Neutrophil (primary cell): ENCODE measurements at regions not wholly inside any gene's neighbourhood (a gene's known extent, or its start where the extent isn't known, plus 50 kb on each side); places are given as distances from the start of the nearest gene placed in this dataset.

Source experiments
- H3K27ac ChIP-seq: fragments of 200-600 bp; sonication (generic); 2 replicates; pipeline ENCODE4 v1.5.1; 2016; ENCODE audit warnings: mild to moderate bottlenecking, moderate library complexity
- H3K27me3 ChIP-seq: fragments of 200-600 bp; sonication (generic); 2 replicates; pipeline ENCODE4 v1.6.0; 2016; ENCODE audit warnings: mild to moderate bottlenecking
- H3K36me3 ChIP-seq: fragments of 200-600 bp; sonication (generic); 2 replicates; pipeline ENCODE4 v1.5.1; 2017
- H3K4me1 ChIP-seq, 2 experiments: fragments of 200-600 bp in 1 of 2; sonication (generic) in 1 of 2; 1 replicate in 1 of 2; 2 replicates in 1 of 2; pipeline versions ENCODE4 v1.5.1 to v1.6.1; 2013 to 2016; ENCODE audit warnings: low read depth in 1 of 2, low read length in 1 of 2, mild to moderate bottlenecking in 1 of 2, moderate library complexity in 1 of 2; ENCODE audit not compliant: control insufficient read depth in 1 of 2, insufficient read depth in 1 of 2
- H3K4me3 ChIP-seq, 2 experiments: fragments of 200-600 bp in 1 of 2; sonication (generic) in 1 of 2; 1 replicate in 1 of 2; 2 replicates in 1 of 2; pipeline ENCODE4 v1.5.1; 2013 to 2016; ENCODE audit warnings: low read depth in 1 of 2, low read length in 1 of 2, mild to moderate bottlenecking in 1 of 2, moderate library complexity in 1 of 2
- H3K9me3 ChIP-seq: fragments of 200-600 bp; sonication (generic); 2 replicates; pipeline ENCODE4 v1.5.1; 2016
- TF ChIP-seq, protein P1 (sequence below): fragments of 200-600 bp; sonication (generic); IDR thresholded peaks from 2 replicates; pipeline ENCODE4 v1.5.1; 2016; ENCODE audit warnings: antibody characterized with exemption

DNA sequence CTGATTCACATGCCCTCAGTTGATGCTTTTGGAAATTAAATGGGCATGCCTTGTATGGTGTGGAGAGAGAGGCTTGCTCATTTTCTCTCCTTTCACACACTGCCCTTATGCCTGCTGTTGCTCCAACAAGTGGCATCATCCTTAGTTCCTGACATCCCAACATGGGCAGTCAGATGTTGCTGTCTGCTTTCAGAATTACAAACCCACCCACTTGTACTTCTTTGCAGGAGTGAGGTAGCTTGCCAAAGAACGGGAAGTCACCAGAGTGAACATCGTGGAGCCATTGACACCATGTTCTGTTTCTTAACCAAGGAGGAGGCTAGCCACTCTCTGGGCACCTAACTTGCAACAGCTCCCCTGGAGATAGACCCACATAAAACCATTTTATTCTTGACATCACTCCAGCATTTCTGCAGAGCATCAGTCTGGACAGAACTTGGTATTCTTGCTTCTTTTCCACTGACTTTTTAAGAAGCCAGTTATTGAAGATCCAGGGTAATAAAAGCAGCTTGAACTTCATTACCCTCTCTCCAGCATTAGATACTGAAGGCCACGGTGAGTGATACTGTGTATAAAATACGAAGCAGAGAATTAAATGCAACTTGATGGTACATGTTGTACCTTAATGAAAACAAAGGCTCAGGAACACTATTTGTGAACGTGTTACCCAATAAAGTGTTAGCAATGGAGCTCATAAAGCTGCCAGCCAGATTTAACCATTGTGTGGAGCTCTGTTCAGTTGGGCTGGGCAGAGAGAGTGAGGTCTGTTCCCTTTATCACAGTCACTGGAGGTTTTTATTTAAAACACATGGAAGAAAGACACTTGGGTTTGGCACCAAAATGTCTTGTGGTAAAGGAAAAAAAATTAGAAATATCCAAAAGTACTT, 195.8 kb upstream of the HABP2 start:
- no peaks in the 10 kb centered on the region for H3K36me3 ChIP-seq
- TF ChIP-seq, protein P1, sequence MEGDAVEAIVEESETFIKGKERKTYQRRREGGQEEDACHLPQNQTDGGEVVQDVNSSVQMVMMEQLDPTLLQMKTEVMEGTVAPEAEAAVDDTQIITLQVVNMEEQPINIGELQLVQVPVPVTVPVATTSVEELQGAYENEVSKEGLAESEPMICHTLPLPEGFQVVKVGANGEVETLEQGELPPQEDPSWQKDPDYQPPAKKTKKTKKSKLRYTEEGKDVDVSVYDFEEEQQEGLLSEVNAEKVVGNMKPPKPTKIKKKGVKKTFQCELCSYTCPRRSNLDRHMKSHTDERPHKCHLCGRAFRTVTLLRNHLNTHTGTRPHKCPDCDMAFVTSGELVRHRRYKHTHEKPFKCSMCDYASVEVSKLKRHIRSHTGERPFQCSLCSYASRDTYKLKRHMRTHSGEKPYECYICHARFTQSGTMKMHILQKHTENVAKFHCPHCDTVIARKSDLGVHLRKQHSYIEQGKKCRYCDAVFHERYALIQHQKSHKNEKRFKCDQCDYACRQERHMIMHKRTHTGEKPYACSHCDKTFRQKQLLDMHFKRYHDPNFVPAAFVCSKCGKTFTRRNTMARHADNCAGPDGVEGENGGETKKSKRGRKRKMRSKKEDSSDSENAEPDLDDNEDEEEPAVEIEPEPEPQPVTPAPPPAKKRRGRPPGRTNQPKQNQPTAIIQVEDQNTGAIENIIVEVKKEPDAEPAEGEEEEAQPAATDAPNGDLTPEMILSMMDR: no peak
- H3K4me3 ChIP-seq: no peak overlapping the region
- no peaks in the 10 kb centered on the region for H3K27me3 ChIP-seq
- no peaks in the 10 kb centered on the region for H3K4me1 ChIP-seq
- no peaks in the 10 kb centered on the region for H3K9me3 ChIP-seq
- no peak overlapping the region for H3K27ac ChIP-seq

DNA sequence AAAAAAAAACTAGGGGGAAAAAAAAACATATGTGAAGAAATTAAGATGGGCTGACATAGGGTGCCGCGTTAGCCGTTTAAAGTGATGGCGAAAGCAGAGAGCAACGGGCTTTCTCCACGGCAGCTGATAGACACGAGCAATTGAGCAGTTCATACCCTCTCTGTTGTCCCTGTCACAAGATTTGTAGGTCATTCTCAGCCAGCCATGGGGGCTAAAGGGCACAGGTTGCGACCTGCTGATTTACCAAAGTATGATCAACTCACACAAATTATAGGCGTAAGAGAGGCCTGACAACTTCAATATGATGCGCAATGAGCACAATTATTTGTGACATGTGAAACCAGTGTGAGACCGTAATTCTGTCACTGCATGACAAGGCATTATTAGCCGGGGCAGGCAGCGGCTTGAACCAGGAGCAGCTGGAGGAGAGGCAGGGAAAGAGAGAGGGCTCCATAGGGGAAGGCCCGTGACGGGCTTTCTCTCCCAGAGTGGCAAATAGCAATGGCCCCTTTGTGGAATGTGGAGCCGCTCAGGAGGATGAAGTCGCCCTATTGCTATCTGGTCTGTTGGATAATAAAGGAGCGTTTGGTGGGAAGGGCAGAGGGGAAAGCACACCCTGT, 195.1 kb upstream of the HABP2 start:
- Histone ChIP-seq H3K4me3 (no peak overlapping the region), H3K4me1 (no peaks in the 10 kb centered on the region), H3K36me3 (no peaks in the 10 kb centered on the region), H3K27me3 (no peaks in the 10 kb centered on the region), H3K9me3 (no peaks in the 10 kb centered on the region), H3K27ac (no peak overlapping the region)
- TF ChIP-seq, protein P1: no peak

DNA sequence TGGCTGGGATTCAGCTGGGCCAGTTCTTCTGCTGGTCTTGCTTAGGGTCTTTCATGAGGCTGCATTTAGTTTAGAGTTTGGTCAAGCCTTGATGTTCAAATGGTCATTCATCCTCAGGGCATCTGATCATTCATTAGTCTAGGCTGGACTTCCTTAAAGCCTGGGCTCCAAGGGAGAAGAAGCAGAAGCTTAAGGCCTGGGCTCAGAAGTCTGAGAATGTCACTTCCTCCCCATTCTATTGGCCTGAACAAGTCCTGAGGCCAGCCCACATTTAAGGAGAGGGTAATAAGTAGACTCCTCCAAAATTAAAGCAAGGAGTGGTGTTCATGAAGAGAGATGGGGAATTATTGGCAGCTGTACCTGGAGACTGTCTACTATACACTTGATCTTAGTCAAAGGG, 193.2 kb upstream of the HABP2 start:
- H3K4me3 ChIP-seq: no peak overlapping the region

DNA sequence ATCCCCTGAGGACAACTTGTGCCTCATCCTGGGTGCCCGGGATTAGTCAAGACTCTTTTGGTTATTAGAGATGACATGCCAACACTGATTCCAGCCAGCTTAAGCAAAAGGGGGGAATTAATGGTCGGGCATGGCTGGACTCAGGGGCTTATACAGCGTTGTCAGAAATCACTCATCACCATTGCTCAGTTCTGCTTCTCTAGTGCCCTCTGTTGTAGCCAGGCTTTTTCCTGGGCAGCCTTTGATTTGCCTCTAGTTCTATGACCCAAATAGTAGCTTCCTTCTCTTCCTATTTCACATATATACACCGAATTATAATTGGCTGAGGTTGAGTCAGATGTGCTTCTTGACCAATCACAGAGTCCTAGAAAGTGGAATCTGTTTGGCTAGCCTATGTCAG, 192.0 kb upstream of the HABP2 start:
- H3K4me3 ChIP-seq: no peak overlapping the region

More for the DNA sequence above, 193.2 kb upstream of the HABP2 start:
- Histone ChIP-seq H3K4me1 (no peaks in the 10 kb centered on the region), H3K27ac (no peak overlapping the region), H3K9me3 (no peaks in the 10 kb centered on the region), H3K36me3 (no peaks in the 10 kb centered on the region), H3K27me3 (no peaks in the 10 kb centered on the region)
- TF ChIP-seq, protein P1: no peak

DNA sequence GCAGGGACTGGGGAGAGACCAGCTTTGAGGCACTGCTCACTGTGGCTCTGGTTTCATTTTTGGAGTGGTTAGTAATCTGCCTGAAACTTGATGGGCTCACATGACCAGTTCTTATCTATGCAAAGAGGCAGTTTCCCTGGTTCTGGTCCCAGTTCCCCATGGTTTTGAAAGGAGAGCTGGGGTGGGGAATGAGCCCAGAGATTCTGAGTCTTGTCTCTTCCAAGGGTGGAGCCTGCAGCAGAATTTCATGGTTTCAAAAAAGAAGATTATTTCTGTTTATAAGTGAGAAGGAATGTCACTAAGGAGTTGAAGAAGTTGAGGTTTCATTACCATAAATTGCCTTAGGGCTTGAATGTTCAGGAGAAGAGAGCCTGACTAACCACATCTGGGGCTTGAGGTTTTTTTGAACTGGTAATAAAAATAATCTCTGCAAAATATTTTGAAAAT, 190.2 kb upstream of the HABP2 start:
- Histone ChIP-seq H3K36me3 (no peaks in the 10 kb centered on the region), H3K4me1 (no peaks in the 10 kb centered on the region), H3K4me3 (no peak overlapping the region), H3K27me3 (no peaks in the 10 kb centered on the region), H3K9me3 (no peaks in the 10 kb centered on the region), H3K27ac (no peak overlapping the region)
- TF ChIP-seq, protein P1: no peak

More for the DNA sequence above, 192.0 kb upstream of the HABP2 start:
- Histone ChIP-seq H3K27me3 (no peaks in the 10 kb centered on the region), H3K4me1 (no peaks in the 10 kb centered on the region), H3K36me3 (no peaks in the 10 kb centered on the region), H3K9me3 (no peaks in the 10 kb centered on the region), H3K27ac (no peak overlapping the region)
- TF ChIP-seq, protein P1: no peak
